HepG2 (cell line): ENCODE measurements at regions not wholly inside any gene's neighbourhood (a gene's known extent, or its start where the extent isn't known, plus 50 kb on each side); places are given as distances from the start of the nearest gene placed in this dataset.

Source experiments
- ATAC-seq: fragments of 200-7000 bp; cut with Tn5 transposase; 3 replicates; pipeline ENCODE4 v1.9.1; 2020; ENCODE audit warnings: mild to moderate bottlenecking, moderate library complexity
- BruUV-seq: library from RNA; stranded (reverse); fragments of 400-500 nt; replicated peaks from 2 replicates; lab custom pipeline; 2021; lab: Mats Ljungman, UMichigan
- CTCF ChIA-PET: fragments of 300-600 bp; formaldehyde crosslinking; extraction: SDS; loops from one replicate; lab custom pipeline; 2021; ENCODE audit warnings: low total read pairs, inconsistent platforms, low intra/inter-chr PET ratio; lab: Yijun Ruan, JAX
- POLR2A ChIA-PET: fragments of 350-600 bp; sonication (Branson Sonifier 250); formaldehyde crosslinking; loops from one replicate; lab custom pipeline; 2020; ENCODE audit warnings: antibody characterized with exemption, inconsistent platforms; lab: Yijun Ruan, JAX
- DNase-seq: peaks from one replicate; pipeline ENCODE4 v3.0.0-alpha.2; 2015; ENCODE audit warnings: low spot score
- FAIRE-seq: peaks from 3 replicates; lab custom pipeline; 2011; peaks lifted over from hg19 to GRCh38; lab: Jason Lieb, UNC
- H2AFZ ChIP-seq: one replicate; pipeline ENCODE4 v1.6.1; 2011; ENCODE audit warnings: low read length, inconsistent platforms
- H3K27ac ChIP-seq: fragments of 300-600 bp; 3 replicates; pipeline ENCODE4 v1.8.0; 2011; ENCODE audit warnings: mixed run types, mild to moderate bottlenecking, mixed read lengths, low read length, inconsistent platforms; ENCODE audit not compliant: insufficient read depth; ENCODE audit errors: extremely low read length
- H3K27me3 ChIP-seq, 2 experiments: fragments of 200-600 bp in 1 of 2; 2 replicates in 1 of 2; 3 replicates in 1 of 2; pipeline versions ENCODE4 v1.6.0 to v1.8.0; 2011; ENCODE audit warnings: low read length in 2 of 2, mild to moderate bottlenecking in 2 of 2, moderate library complexity in 2 of 2, inconsistent platforms in 1 of 2; ENCODE audit not compliant: insufficient read depth in 2 of 2, control insufficient read depth in 1 of 2
- H3K36me3 ChIP-seq, 2 experiments: fragments of 200-600 bp in 1 of 2; replicated peaks in 1 of 2; 2 replicates in 1 of 2; 3 replicates in 1 of 2; pipeline versions ENCODE4 v1.5.1 to v1.8.0; 2011; ENCODE audit warnings: low read length in 2 of 2, inconsistent platforms in 1 of 2; ENCODE audit not compliant: insufficient read depth in 2 of 2, control insufficient read depth in 1 of 2
- H3K4me1 ChIP-seq: 2 replicates; pipeline ENCODE4 v1.5.1; 2012; ENCODE audit warnings: low read length, inconsistent platforms; ENCODE audit not compliant: insufficient read depth
- H3K4me2 ChIP-seq: 2 replicates; pipeline ENCODE4 v1.6.0; 2011; ENCODE audit warnings: low read depth, low read length, inconsistent platforms
- H3K4me3 ChIP-seq, 3 experiments: fragments of 200-600 bp in 1 of 3; sonication (generic), shearing (Covaris generic) in 1 of 3; replicated peaks in 1 of 3; 2 replicates each; pipeline ENCODE4 v1.5.1; 2011 to 2016; ENCODE audit warnings: low read length in 3 of 3, inconsistent platforms in 2 of 3, low read depth in 2 of 3, mild to moderate bottlenecking in 2 of 3, control low read depth in 1 of 3, mixed read lengths in 1 of 3; ENCODE audit not compliant: insufficient read depth in 1 of 3
- H3K79me2 ChIP-seq: one replicate; pipeline ENCODE4 v1.6.1; 2011; ENCODE audit warnings: low read length, inconsistent platforms; ENCODE audit not compliant: insufficient read depth
- H3K9ac ChIP-seq: 2 replicates; pipeline ENCODE4 v1.6.0; 2011; ENCODE audit warnings: mild to moderate bottlenecking, low read depth, low read length, inconsistent platforms; ENCODE audit not compliant: insufficient read depth
- H3K9me3 ChIP-seq: 2 replicates; pipeline ENCODE4 v1.5.1; 2012; ENCODE audit warnings: mild to moderate bottlenecking, low read length
- H4K20me1 ChIP-seq: 2 replicates; pipeline ENCODE4 v1.6.0; 2011; ENCODE audit warnings: inconsistent platforms, mild to moderate bottlenecking, low read length, moderate library complexity; ENCODE audit not compliant: insufficient read depth
- CAMTA2 ChIP-seq: sonication (generic); formaldehyde crosslinking; IDR thresholded peaks from 2 replicates; pipeline ENCODE4 v1.4.0; 2020; ENCODE audit warnings: mild to moderate bottlenecking, missing genetic modification reagents, borderline replicate concordance
- SIN3A ChIP-seq: IDR thresholded peaks from 2 replicates; pipeline ENCODE4 v1.6.1; 2011; ENCODE audit warnings: low read depth, mild to moderate bottlenecking, control low read depth, low read length, borderline replicate concordance
- SUZ12 ChIP-seq: fragments of 150-350 bp; IDR thresholded peaks from 2 replicates; pipeline ENCODE4 v1.6.1; 2014; ENCODE audit warnings: low read depth, low read length
- ZFP36 ChIP-seq: fragments of 150-350 bp; IDR thresholded peaks from 2 replicates; pipeline ENCODE4 v1.6.1; 2018; ENCODE audit warnings: borderline replicate concordance, low read length, low read depth; ENCODE audit not compliant: partially characterized antibody
- ZNF598 ChIP-seq: sonication (generic); formaldehyde crosslinking; IDR thresholded peaks from 2 replicates; pipeline ENCODE4 v1.5.1; 2020; ENCODE audit warnings: mild to moderate bottlenecking, missing genetic modification reagents, borderline replicate concordance
- WGBS: methylation state at CpG from one replicate; pipeline ENCODE4 v1.1.6; 2017; ENCODE audit warnings: low lambda C conversion rate; 5-methylcytosine and 5-hydroxymethylcytosine counted together
- in situ Hi-C: cut with HindIII; loops from 2 replicates; pipeline ENCODE4 v1.10.0; 2017; ENCODE audit warnings: low pct_unique_long_range_greater_than_20kb; ENCODE audit not compliant: extremely low pct_ligation_motif_present
- intact Hi-C: fragments of 100-400 bp; cut with micrococcal nuclease; formaldehyde crosslinking; loops from one replicate; pipeline ENCODE4 v1.10.0; 2022; ENCODE audit not compliant: unreplicated experiment
- TF ChIP-seq, protein P1 (sequence below): sonication (generic); formaldehyde crosslinking; IDR thresholded peaks from 2 replicates; pipeline ENCODE4 v1.4.0; 2020; ENCODE audit warnings: missing genetic modification reagents, mild to moderate bottlenecking, borderline replicate concordance
- TF ChIP-seq, protein P2 (sequence below): IDR thresholded peaks from 2 replicates; pipeline ENCODE4 v1.6.1; 2016; ENCODE audit warnings: mild to moderate bottlenecking
- TF ChIP-seq, protein P3 (sequence below): sonication (generic); formaldehyde crosslinking; IDR thresholded peaks from 2 replicates; pipeline ENCODE4 v1.4.0; 2020; ENCODE audit warnings: missing genetic modification reagents, borderline replicate concordance
- TF ChIP-seq, protein P4 (sequence below): sonication (generic); formaldehyde crosslinking; IDR thresholded peaks from 2 replicates; pipeline ENCODE4 v1.5.0; 2020; ENCODE audit warnings: mild to moderate bottlenecking, missing genetic modification reagents
- TF ChIP-seq, protein P5 (sequence below): sonication (generic); formaldehyde crosslinking; IDR thresholded peaks from 2 replicates; pipeline ENCODE4 v1.5.0; 2020; ENCODE audit warnings: mild to moderate bottlenecking, missing genetic modification reagents, moderate library complexity

DNA sequence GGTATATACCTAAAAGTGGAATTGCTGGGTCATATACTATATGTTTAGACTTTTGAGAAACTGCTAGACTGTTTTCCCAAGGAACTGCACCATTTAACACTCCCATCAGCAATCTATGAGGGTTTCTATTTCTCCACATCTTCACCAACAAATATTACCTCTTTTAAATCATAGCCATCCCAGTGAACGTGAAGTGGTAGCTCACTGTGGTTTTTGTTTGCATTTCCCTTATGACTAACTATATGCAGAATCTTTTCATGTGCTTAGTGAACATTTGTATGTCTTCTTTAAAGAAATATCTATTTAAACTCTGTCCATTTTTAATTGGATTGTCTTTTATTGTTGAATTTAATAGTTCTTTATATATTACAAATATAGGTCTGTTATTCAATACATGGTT lies 115.8 kb upstream of the SEC61G start:
- H3K4me1 ChIP-seq, result peaks cover 19% of the 10 kb centered on the region
- H3K79me2 ChIP-seq, result no peaks in the 10 kb centered on the region
- BruUV-seq, result no TSS peak
- H3K4me2 ChIP-seq, result no peak overlapping the region
- ATAC-seq, result no peak
- H2AFZ ChIP-seq, result no peak overlapping the region
- H3K27ac ChIP-seq, result no peak overlapping the region
- H3K36me3 ChIP-seq, result no peaks in the 10 kb centered on the region
- no peaks in the 10 kb centered on the region for H3K27me3 ChIP-seq
- WGBS, result 3% methylated on average over 1 of the region's 1 CpG
- ChIA-PET POLR2A (no interaction called here), CTCF (no interaction called here)
- in situ Hi-C loops (no loop called here), intact Hi-C loops (loop anchor here (5.0 kb wide), 1 partner anchor 257 kb away; no protein-coding TSS in a partner anchor)
- no peak for FAIRE-seq
- no peaks in the 10 kb centered on the region for H4K20me1 ChIP-seq
- no peak overlapping the region for H3K4me3 ChIP-seq
- no peak for DNase-seq
- no peaks in the 10 kb centered on the region for H3K9me3 ChIP-seq
- no peak overlapping the region for H3K9ac ChIP-seq
- TF ChIP-seq ZFP36 (no peak), CAMTA2 (no peak), ZNF598 (no peak), SUZ12 (no peak), SIN3A (no peak)
- TF ChIP-seq, protein P1, sequence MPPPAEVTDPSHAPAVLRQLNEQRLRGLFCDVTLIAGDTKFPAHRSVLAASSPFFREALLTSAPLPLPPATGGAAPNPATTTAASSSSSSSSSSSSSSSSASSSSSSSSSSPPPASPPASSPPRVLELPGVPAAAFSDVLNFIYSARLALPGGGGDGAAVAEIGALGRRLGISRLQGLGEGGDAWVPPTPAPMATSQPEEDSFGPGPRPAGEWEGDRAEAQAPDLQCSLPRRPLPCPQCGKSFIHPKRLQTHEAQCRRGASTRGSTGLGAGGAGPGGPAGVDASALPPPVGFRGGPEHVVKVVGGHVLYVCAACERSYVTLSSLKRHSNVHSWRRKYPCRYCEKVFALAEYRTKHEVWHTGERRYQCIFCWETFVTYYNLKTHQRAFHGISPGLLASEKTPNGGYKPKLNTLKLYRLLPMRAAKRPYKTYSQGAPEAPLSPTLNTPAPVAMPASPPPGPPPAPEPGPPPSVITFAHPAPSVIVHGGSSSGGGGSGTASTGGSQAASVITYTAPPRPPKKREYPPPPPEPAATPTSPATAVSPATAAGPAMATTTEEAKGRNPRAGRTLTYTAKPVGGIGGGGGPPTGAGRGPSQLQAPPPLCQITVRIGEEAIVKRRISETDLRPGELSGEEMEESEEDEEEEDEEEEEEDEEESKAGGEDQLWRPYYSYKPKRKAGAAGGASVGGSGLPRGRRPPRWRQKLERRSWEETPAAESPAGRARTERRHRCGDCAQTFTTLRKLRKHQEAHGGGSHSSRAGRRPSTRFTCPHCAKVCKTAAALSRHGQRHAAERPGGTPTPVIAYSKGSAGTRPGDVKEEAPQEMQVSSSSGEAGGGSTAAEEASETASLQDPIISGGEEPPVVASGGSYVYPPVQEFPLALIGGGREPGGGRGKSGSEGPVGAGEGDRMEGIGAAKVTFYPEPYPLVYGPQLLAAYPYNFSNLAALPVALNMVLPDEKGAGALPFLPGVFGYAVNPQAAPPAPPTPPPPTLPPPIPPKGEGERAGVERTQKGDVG (CRISPR knock-in tag), result no peak
- TF ChIP-seq, protein P2, sequence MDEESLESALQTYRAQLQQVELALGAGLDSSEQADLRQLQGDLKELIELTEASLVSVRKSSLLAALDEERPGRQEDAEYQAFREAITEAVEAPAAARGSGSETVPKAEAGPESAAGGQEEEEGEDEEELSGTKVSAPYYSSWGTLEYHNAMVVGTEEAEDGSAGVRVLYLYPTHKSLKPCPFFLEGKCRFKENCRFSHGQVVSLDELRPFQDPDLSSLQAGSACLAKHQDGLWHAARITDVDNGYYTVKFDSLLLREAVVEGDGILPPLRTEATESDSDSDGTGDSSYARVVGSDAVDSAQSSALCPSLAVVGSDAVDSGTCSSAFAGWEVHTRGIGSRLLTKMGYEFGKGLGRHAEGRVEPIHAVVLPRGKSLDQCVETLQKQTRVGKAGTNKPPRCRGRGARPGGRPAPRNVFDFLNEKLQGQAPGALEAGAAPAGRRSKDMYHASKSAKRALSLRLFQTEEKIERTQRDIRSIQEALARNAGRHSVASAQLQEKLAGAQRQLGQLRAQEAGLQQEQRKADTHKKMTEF (CRISPR knock-in tag), result no peak
- TF ChIP-seq, protein P3, sequence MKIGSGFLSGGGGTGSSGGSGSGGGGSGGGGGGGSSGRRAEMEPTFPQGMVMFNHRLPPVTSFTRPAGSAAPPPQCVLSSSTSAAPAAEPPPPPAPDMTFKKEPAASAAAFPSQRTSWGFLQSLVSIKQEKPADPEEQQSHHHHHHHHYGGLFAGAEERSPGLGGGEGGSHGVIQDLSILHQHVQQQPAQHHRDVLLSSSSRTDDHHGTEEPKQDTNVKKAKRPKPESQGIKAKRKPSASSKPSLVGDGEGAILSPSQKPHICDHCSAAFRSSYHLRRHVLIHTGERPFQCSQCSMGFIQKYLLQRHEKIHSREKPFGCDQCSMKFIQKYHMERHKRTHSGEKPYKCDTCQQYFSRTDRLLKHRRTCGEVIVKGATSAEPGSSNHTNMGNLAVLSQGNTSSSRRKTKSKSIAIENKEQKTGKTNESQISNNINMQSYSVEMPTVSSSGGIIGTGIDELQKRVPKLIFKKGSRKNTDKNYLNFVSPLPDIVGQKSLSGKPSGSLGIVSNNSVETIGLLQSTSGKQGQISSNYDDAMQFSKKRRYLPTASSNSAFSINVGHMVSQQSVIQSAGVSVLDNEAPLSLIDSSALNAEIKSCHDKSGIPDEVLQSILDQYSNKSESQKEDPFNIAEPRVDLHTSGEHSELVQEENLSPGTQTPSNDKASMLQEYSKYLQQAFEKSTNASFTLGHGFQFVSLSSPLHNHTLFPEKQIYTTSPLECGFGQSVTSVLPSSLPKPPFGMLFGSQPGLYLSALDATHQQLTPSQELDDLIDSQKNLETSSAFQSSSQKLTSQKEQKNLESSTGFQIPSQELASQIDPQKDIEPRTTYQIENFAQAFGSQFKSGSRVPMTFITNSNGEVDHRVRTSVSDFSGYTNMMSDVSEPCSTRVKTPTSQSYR (CRISPR knock-in tag), result no peak
- TF ChIP-seq, protein P4, sequence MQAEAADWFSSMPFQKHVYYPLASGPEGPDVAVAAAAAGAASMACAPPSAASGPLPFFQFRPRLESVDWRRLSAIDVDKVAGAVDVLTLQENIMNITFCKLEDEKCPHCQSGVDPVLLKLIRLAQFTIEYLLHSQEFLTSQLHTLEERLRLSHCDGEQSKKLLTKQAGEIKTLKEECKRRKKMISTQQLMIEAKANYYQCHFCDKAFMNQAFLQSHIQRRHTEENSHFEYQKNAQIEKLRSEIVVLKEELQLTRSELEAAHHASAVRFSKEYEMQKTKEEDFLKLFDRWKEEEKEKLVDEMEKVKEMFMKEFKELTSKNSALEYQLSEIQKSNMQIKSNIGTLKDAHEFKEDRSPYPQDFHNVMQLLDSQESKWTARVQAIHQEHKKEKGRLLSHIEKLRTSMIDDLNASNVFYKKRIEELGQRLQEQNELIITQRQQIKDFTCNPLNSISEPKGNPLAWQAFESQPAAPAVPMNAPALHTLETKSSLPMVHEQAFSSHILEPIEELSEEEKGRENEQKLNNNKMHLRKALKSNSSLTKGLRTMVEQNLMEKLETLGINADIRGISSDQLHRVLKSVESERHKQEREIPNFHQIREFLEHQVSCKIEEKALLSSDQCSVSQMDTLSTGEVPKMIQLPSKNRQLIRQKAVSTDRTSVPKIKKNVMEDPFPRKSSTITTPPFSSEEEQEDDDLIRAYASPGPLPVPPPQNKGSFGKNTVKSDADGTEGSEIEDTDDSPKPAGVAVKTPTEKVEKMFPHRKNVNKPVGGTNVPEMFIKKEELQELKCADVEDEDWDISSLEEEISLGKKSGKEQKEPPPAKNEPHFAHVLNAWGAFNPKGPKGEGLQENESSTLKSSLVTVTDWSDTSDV (CRISPR knock-in tag), result no peak
- TF ChIP-seq, protein P5, sequence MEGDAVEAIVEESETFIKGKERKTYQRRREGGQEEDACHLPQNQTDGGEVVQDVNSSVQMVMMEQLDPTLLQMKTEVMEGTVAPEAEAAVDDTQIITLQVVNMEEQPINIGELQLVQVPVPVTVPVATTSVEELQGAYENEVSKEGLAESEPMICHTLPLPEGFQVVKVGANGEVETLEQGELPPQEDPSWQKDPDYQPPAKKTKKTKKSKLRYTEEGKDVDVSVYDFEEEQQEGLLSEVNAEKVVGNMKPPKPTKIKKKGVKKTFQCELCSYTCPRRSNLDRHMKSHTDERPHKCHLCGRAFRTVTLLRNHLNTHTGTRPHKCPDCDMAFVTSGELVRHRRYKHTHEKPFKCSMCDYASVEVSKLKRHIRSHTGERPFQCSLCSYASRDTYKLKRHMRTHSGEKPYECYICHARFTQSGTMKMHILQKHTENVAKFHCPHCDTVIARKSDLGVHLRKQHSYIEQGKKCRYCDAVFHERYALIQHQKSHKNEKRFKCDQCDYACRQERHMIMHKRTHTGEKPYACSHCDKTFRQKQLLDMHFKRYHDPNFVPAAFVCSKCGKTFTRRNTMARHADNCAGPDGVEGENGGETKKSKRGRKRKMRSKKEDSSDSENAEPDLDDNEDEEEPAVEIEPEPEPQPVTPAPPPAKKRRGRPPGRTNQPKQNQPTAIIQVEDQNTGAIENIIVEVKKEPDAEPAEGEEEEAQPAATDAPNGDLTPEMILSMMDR (CRISPR knock-in tag), result no peak
